Gastroesophageal sphincter (tissue), 4 donors: ENCODE measurements at regions not wholly inside any gene's neighbourhood (a gene's known extent, or its start where the extent isn't known, plus 50 kb on each side); places are given as distances from the start of the nearest gene placed in this dataset.

Source experiments
- ATAC-seq: fragments of 150-250 bp; one replicate; pipeline ENCODE4 v1.9.1; 2016; ENCODE audit warnings: mild to moderate bottlenecking, moderate library complexity
- H3K27ac ChIP-seq, 4 donors: fragments of 200-600 bp; sonication (generic) in 3 of 4; 1 replicate in 3 of 4; 2 replicates in 1 of 4; pipeline ENCODE4 v1.5.1; 2016 to 2019
- H3K27me3 ChIP-seq: fragments of 200-600 bp; sonication (generic); one replicate; pipeline ENCODE4 v1.5.1; 2019
- H3K36me3 ChIP-seq, 2 donors: fragments of 200-600 bp; sonication (generic); one replicate each; pipeline ENCODE4 v1.5.1; 2019; ENCODE audit warnings: control low read depth in 1 of 2
- H3K4me1 ChIP-seq, 3 donors: fragments of 200-600 bp; sonication (generic); 1 replicate in 2 of 3; 2 replicates in 1 of 3; pipeline ENCODE4 v1.5.1; 2016 to 2019; ENCODE audit warnings: control low read depth in 2 of 3
- H3K4me3 ChIP-seq, 2 donors: fragments of 200-600 bp; sonication (generic); one replicate each; pipeline ENCODE4 v1.5.1; 2019; ENCODE audit warnings: mild to moderate bottlenecking in 1 of 2, moderate library complexity in 1 of 2
- H3K9me3 ChIP-seq, 3 donors: fragments of 200-600 bp; sonication (generic); one replicate each; pipeline ENCODE4 v1.5.1; 2017 to 2019; ENCODE audit warnings: control low read depth in 2 of 3
- EP300 ChIP-seq: sonication (generic); formaldehyde crosslinking; IDR thresholded peaks from one replicate; pipeline ENCODE4 v1.6.1; 2017; ENCODE audit warnings: antibody characterized with exemption, mild to moderate bottlenecking
- POLR2A ChIP-seq, 2 donors: fragments of 450-650 bp; IDR thresholded peaks; one replicate each; pipeline ENCODE4 v1.6.1; 2017; ENCODE audit warnings: antibody characterized with exemption in 2 of 2, mild to moderate bottlenecking in 2 of 2, moderate library complexity in 1 of 2
- POLR2AphosphoS5 ChIP-seq: sonication (generic); formaldehyde crosslinking; IDR thresholded peaks from one replicate; pipeline ENCODE4 v1.6.1; 2017; ENCODE audit warnings: antibody characterized with exemption
- WGBS, 2 donors: methylation state at CpG; one replicate each; pipeline ENCODE4 v1.1.5; 2018; ENCODE audit warnings: low coverage in 1 of 2; 5-methylcytosine and 5-hydroxymethylcytosine counted together
- TF ChIP-seq, protein P1 (sequence below), 4 experiments: fragments of 200-600 bp in 2 of 4; fragments of 450-650 bp in 2 of 4; sonication (generic) in 1 of 4; IDR thresholded peaks; one replicate each; pipeline ENCODE4 v1.5.1; 2017 to 2019; ENCODE audit warnings: antibody characterized with exemption in 4 of 4, mild to moderate bottlenecking in 2 of 4, moderate library complexity in 2 of 4

DNA sequence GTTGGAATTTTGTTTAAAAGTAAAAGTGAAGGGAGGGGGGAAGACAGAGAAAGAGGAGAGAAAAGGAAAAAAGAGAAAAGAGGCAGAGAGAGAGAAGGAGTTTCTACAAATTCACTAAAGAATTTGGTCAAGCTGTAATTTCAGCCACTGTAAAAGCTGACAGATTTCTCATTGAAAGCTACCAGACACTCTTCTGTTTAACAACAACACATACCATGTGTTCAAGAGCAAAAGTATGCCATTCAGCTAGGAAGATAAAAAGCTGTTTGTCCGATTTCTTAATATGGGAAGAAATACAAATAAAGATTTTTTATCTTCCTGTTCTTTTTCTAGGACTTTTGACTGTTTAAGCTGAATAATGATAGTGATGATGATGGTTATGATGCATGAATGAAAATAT lies 204.8 kb upstream of the RSPO3 start:
- ATAC-seq: no peak
- H3K36me3 ChIP-seq: no peaks in the 10 kb centered on the region
- H3K27ac ChIP-seq: no peak overlapping the region
- H3K4me1 ChIP-seq: no peaks in the 10 kb centered on the region
- H3K27me3 ChIP-seq: no peaks in the 10 kb centered on the region
- WGBS, 2 donors: 22 to 33% methylated on average over 1 of the region's 1 CpG
- no peak overlapping the region for H3K4me3 ChIP-seq
- TF ChIP-seq EP300 (no peak), POLR2A (IDR thresholded peaks at IDR 0.05) (no peak), POLR2AphosphoS5 (no peak)
- TF ChIP-seq, protein P1, sequence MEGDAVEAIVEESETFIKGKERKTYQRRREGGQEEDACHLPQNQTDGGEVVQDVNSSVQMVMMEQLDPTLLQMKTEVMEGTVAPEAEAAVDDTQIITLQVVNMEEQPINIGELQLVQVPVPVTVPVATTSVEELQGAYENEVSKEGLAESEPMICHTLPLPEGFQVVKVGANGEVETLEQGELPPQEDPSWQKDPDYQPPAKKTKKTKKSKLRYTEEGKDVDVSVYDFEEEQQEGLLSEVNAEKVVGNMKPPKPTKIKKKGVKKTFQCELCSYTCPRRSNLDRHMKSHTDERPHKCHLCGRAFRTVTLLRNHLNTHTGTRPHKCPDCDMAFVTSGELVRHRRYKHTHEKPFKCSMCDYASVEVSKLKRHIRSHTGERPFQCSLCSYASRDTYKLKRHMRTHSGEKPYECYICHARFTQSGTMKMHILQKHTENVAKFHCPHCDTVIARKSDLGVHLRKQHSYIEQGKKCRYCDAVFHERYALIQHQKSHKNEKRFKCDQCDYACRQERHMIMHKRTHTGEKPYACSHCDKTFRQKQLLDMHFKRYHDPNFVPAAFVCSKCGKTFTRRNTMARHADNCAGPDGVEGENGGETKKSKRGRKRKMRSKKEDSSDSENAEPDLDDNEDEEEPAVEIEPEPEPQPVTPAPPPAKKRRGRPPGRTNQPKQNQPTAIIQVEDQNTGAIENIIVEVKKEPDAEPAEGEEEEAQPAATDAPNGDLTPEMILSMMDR (IDR thresholded peaks at IDR 0.05): no peak
- H3K9me3 ChIP-seq: no peaks in the 10 kb centered on the region

DNA sequence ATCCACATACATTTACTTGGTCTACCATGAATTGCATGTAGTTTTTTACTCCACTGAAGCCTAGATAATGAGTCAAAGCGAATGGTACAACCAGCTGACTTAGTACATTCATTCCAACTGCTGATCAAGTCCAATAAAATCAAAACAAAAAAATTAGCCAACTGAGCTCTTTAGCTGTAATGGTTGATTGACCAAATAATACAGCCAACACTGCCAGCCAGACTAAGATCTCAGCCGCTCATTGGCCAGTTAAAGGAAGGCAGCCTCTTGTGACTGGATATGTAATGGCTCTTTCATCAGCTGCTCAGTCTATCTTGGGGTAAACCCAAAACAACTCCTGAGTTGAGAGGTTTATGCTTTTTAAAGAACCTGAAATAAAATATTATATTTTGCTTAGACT lies 204.3 kb upstream of the RSPO3 start:
- Histone ChIP-seq H3K36me3 (no peaks in the 10 kb centered on the region), H3K27ac (no peak overlapping the region), H3K27me3 (no peaks in the 10 kb centered on the region), H3K9me3 (no peaks in the 10 kb centered on the region), H3K4me3 (no peak overlapping the region), H3K4me1 (no peaks in the 10 kb centered on the region)
- ATAC-seq: no peak
- no peak for TF ChIP-seq POLR2AphosphoS5
- TF ChIP-seq EP300: no peak
- TF ChIP-seq POLR2A (IDR thresholded peaks at IDR 0.05): no peak
- TF ChIP-seq, protein P1 (IDR thresholded peaks at IDR 0.05): no peak
- WGBS, 2 donors: 71 to 89% methylated on average over 2 of the region's 2 CpGs

DNA sequence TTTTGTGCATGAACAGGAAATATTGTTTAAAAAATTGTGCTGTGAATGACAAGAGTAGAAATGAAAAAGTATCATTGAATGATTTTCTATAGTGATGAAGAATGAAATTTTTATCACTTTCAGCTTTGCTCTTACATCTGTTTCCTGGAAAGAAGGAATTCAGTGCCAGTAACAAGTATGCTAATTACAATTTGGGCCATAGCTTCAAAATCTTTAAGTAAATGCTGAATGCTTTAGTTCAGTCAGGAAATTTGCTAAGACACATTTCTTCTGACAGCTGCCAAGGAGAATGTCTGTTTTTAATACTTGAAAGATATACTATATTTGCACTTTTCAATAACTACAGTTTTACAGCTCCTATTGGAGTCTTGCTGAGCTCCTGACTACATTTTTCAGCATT lies 203.7 kb upstream of the RSPO3 start:
- Histone ChIP-seq H3K4me1 (no peaks in the 10 kb centered on the region), H3K27me3 (no peaks in the 10 kb centered on the region), H3K9me3 (no peaks in the 10 kb centered on the region), H3K36me3 (no peaks in the 10 kb centered on the region), H3K27ac (no peak overlapping the region), H3K4me3 (no peak overlapping the region)
- TF ChIP-seq, protein P1 (IDR thresholded peaks at IDR 0.05): no peak
- no peak for ATAC-seq

DNA sequence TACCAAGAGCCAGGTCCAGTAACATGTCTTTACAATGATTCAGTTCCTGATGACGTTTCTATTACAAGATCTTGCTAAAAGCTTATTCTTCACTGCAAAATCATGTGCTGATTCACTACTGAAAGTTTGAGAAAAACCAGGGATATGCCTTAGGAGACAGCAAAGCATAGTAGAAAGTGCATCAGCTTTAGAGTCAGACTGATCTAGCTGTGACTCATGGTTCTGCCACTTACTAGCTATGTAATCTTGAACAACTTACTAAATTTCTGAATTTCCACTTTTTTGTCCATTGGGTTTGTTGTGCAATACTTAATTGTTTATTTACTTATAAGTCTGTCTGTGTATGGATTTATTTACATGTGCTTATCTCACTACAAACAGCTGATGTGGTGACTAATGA lies 198.5 kb upstream of the RSPO3 start:
- no peak for TF ChIP-seq EP300
- peak; percentile 69 for TF ChIP-seq POLR2AphosphoS5
- TF ChIP-seq, protein P1 (IDR thresholded peaks at IDR 0.05): no peak
- no peaks in the 10 kb centered on the region for H3K36me3 ChIP-seq
- WGBS, 2 donors: 18% methylated on average over 1 of the region's 1 CpG; no CpG with 5 or more reads in 1 of the 2 donors
- ATAC-seq: no peak
- no peak overlapping the region for H3K27ac ChIP-seq
- no peaks in the 10 kb centered on the region for H3K9me3 ChIP-seq
- peaks cover 0 to 14% (median 0%) of the 10 kb centered on the region in 3 donors for H3K4me1 ChIP-seq
- no peaks in the 10 kb centered on the region for H3K27me3 ChIP-seq
- H3K4me3 ChIP-seq: no peak overlapping the region

DNA sequence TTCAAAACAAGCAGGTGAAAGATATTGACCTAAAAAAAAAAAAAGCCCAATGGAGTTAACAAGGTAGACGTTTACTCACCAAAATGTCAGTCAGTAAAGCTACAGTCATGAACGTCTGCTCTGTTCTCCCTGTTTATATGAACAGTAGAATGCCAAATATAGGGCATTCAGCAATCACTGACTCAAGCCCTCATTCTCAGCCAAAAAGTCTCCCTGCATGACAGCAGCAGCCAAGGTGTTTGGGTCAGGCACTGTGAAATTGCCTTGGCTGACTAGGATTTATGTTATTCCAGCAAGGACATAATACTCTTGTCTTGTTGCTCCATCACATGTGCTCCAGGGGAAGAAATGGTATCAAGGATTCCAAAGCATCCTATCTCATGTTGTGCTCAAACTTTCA lies 194.7 kb upstream of the RSPO3 start:
- ATAC-seq: peak; percentile 46
- peaks cover 0 to 14% (median 0%) of the 10 kb centered on the region in 3 donors for H3K4me1 ChIP-seq
- no peaks in the 10 kb centered on the region for H3K9me3 ChIP-seq
- 12 to 13% methylated on average over 2 of the region's 2 CpGs for WGBS, 2 donors
- no peaks in the 10 kb centered on the region for H3K27me3 ChIP-seq
- no peak overlapping the region for H3K27ac ChIP-seq
- TF ChIP-seq EP300 (no peak), POLR2AphosphoS5 (peak; percentile 42)
- H3K4me3 ChIP-seq: no peak overlapping the region
- H3K36me3 ChIP-seq: no peaks in the 10 kb centered on the region

DNA sequence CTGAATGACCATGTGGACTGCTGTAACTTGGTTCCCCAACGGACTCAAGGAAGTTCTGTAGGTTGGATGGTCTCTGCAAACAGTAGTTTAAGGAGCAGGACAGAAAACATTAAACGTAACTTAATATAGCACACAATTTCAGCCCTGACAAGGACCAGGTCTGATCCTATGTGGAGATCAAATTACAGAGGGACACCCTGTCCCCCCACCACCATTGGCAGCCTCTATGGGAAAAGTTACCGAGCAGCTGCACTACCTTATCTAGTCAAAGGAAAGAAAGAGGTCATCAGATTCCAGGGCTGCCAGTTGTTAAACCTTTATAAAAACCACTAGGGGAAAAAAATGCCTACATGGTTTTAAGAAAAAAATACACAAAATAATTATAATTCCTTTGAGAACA lies 191.5 kb upstream of the RSPO3 start:
- no peak for ATAC-seq

More for the DNA sequence above, 191.5 kb upstream of the RSPO3 start:
- TF ChIP-seq POLR2A (IDR thresholded peaks at IDR 0.05) (no peak), EP300 (no peak), POLR2AphosphoS5 (no peak)
- TF ChIP-seq, protein P1 (IDR thresholded peaks at IDR 0.05): no peak
- H3K4me1 ChIP-seq: peaks cover 0 to 14% (median 0%) of the 10 kb centered on the region in 3 donors
- no peak overlapping the region for H3K27ac ChIP-seq
- no peaks in the 10 kb centered on the region for H3K9me3 ChIP-seq
- no peak overlapping the region for H3K4me3 ChIP-seq
- WGBS, 2 donors: 74 to 75% methylated on average over 3 of the region's 3 CpGs
- H3K27me3 ChIP-seq: no peaks in the 10 kb centered on the region
- no peaks in the 10 kb centered on the region for H3K36me3 ChIP-seq
